GM21526 (cell line): ENCODE measurements at regions not wholly inside any gene's neighbourhood (a gene's known extent, or its start where the extent isn't known, plus 50 kb on each side); places are given as distances from the start of the nearest gene placed in this dataset.

Experiments used
- ATAC-seq: cut with Tn5 transposase; IDR thresholded peaks from one replicate; pipeline ENCODE4 v1.9.1; 2021; ENCODE audit warnings: moderate library complexity; ENCODE audit not compliant: unreplicated experiment, low FRiP score

GRCh38 chr9:79896390-79896980, 324.7 kb downstream of the TLE4 start:
- no peak for ATAC-seq

- no peak for ATAC-seq
Observed at GRCh38 chr9:79895232-79895631, 323.5 kb downstream of the TLE4 start.

- no peak for ATAC-seq
Observed at GRCh38 chr9:79889369-79889768, 317.6 kb downstream of the TLE4 start.

GRCh38 chr9:79885093-79885857, 313.5 kb downstream of the TLE4 start:
- no peak for ATAC-seq

- no peak for ATAC-seq
Observed at GRCh38 chr9:79884546-79884945, 312.8 kb downstream of the TLE4 start.

- peak; percentile 48 for ATAC-seq
Observed at GRCh38 chr9:79883073-79883645, 311.4 kb downstream of the TLE4 start.

- peak; percentile 69 for ATAC-seq
Observed at GRCh38 chr9:79880626-79881025, 308.9 kb downstream of the TLE4 start.

- no peak for ATAC-seq
Observed at GRCh38 chr9:79877943-79878602, 306.3 kb downstream of the TLE4 start.

- peak; percentile 62 for ATAC-seq
Observed at GRCh38 chr9:79868567-79869189, 296.9 kb downstream of the TLE4 start.

- ATAC-seq = no peak
Observed at GRCh38 chr9:79862921-79863890, 291.4 kb downstream of the TLE4 start.

- ATAC-seq = no peak
Observed at GRCh38 chr9:79858508-79858907, 286.7 kb downstream of the TLE4 start.

GRCh38 chr9:79857188-79857587, 285.4 kb downstream of the TLE4 start:
- ATAC-seq = no peak

- no peak for ATAC-seq
Observed at GRCh38 chr9:79847074-79847473, 275.3 kb downstream of the TLE4 start.

- no peak for ATAC-seq
Observed at GRCh38 chr9:79829566-79830302, 258.0 kb downstream of the TLE4 start.

GRCh38 chr9:79824265-79824664, 252.5 kb downstream of the TLE4 start:
- peak; percentile 89 for ATAC-seq

- peak; percentile 84 for ATAC-seq
Observed at GRCh38 chr9:79817438-79818004, 245.8 kb downstream of the TLE4 start.

GRCh38 chr9:79813258-79813638, 241.5 kb downstream of the TLE4 start:
- no peak for ATAC-seq

GRCh38 chr9:79812507-79813257, 240.9 kb downstream of the TLE4 start:
- ATAC-seq = peak; percentile 80
